Keratinocyte (primary cell): ENCODE measurements at regions not wholly inside any gene's neighbourhood (a gene's known extent, or its start where the extent isn't known, plus 50 kb on each side); places are given as distances from the start of the nearest gene placed in this dataset.

Source experiments
- DNase-seq: peaks from one replicate; pipeline ENCODE4 v3.0.0-alpha.2; 2011; ENCODE audit warnings: low read depth, missing footprints, low spot score
- FAIRE-seq: peaks from 2 replicates; lab custom pipeline; 2011; peaks lifted over from hg19 to GRCh38; lab: Jason Lieb, UNC
- H2AFZ ChIP-seq: 2 replicates; pipeline ENCODE4 v1.6.0; 2012; ENCODE audit warnings: low read length, control low read depth, inconsistent platforms; ENCODE audit not compliant: control insufficient read depth
- H3K27ac ChIP-seq: 2 replicates; pipeline ENCODE4 v1.5.1; 2011; ENCODE audit warnings: low read length; ENCODE audit not compliant: control insufficient read depth, insufficient read depth
- H3K27me3 ChIP-seq: 3 replicates; pipeline ENCODE4 v1.6.0; 2011; ENCODE audit warnings: low read length; ENCODE audit not compliant: control insufficient read depth, insufficient read depth; ENCODE audit errors: extremely low read depth
- H3K36me3 ChIP-seq, 2 experiments: 2 replicates in 1 of 2; 3 replicates in 1 of 2; pipeline ENCODE4 v1.5.1; 2011; ENCODE audit warnings: low read length in 2 of 2, mild to moderate bottlenecking in 1 of 2; ENCODE audit not compliant: control insufficient read depth in 2 of 2, insufficient read depth in 2 of 2; ENCODE audit errors: extremely low read depth in 1 of 2
- H3K4me1 ChIP-seq: 3 replicates; pipeline ENCODE4 v1.5.1; 2011; ENCODE audit warnings: low read length; ENCODE audit not compliant: control insufficient read depth, insufficient read depth; ENCODE audit errors: extremely low read depth
- H3K4me2 ChIP-seq: 3 replicates; pipeline ENCODE4 v1.6.0; 2011; ENCODE audit warnings: low read depth, low read length; ENCODE audit not compliant: control insufficient read depth, insufficient read depth; ENCODE audit errors: extremely low read depth
- H3K4me3 ChIP-seq, 3 experiments: fragments of 200-600 bp in 1 of 3; sonication (generic) in 1 of 3; 2 replicates in 2 of 3; 3 replicates in 1 of 3; pipeline ENCODE4 v1.5.1; 2011 to 2016; ENCODE audit warnings: low read length in 3 of 3, mild to moderate bottlenecking in 3 of 3, control low read depth in 2 of 3, inconsistent platforms in 1 of 3, low read depth in 1 of 3, mixed read lengths in 1 of 3, mixed run types in 1 of 3, moderate library complexity in 1 of 3; ENCODE audit not compliant: control insufficient read depth in 2 of 3, insufficient read depth in 2 of 3; ENCODE audit errors: extremely low read depth in 1 of 3
- H3K79me2 ChIP-seq: 2 replicates; pipeline ENCODE4 v1.6.0; 2012; ENCODE audit warnings: low read length; ENCODE audit not compliant: control insufficient read depth, insufficient read depth
- H3K9ac ChIP-seq: 3 replicates; pipeline ENCODE4 v1.6.0; 2011; ENCODE audit warnings: low read length; ENCODE audit not compliant: control insufficient read depth, insufficient read depth; ENCODE audit errors: extremely low read depth
- H3K9me1 ChIP-seq: 3 replicates; pipeline ENCODE4 v1.6.0; 2011; ENCODE audit warnings: low read length; ENCODE audit not compliant: control insufficient read depth, insufficient read depth; ENCODE audit errors: extremely low read depth
- H3K9me3 ChIP-seq: 2 replicates; pipeline ENCODE4 v1.5.1; 2012; ENCODE audit warnings: low read depth, low read length; ENCODE audit not compliant: control insufficient read depth
- H4K20me1 ChIP-seq: 3 replicates; pipeline ENCODE4 v1.6.0; 2011; ENCODE audit warnings: low read length; ENCODE audit not compliant: control insufficient read depth, insufficient read depth; ENCODE audit errors: extremely low read depth
- CTCF ChIP-seq, 3 experiments: IDR thresholded peaks in 1 of 3; conservative IDR thresholded peaks in 1 of 3; optimal IDR thresholded peaks in 1 of 3; 2 replicates in 2 of 3; 3 replicates in 1 of 3; pipeline versions ENCODE3 to v1.5.1; 2011; ENCODE audit warnings: low read length in 3 of 3, mild to moderate bottlenecking in 3 of 3, moderate library complexity in 2 of 3, control low read depth in 1 of 3, inconsistent platforms in 1 of 3; ENCODE audit not compliant: insufficient read depth in 2 of 3; ENCODE audit errors: extremely low read depth in 1 of 3
- EZH2 ChIP-seq: IDR thresholded peaks from one replicate; pipeline ENCODE4 v1.6.1; 2012; ENCODE audit warnings: inconsistent platforms, mild to moderate bottlenecking, low read length, moderate library complexity
- dilution Hi-C: fragments of 300-500 bp; cut with MboI; formaldehyde crosslinking; loops from one replicate; pipeline ENCODE4 v1.7.0; 2020; ENCODE audit warnings: low sequenced_read_pairs; ENCODE audit not compliant: extremely low pct_ligation_motif_present

GRCh38 chr4:54548098-54548620, 109.6 kb upstream of the KIT start:
- Histone ChIP-seq H3K36me3 (no peaks in the 10 kb centered on the region), H3K9ac (no peak overlapping the region), H3K4me3 (no peak overlapping the region), H2AFZ (no peak overlapping the region), H3K79me2 (no peaks in the 10 kb centered on the region), H3K27ac (no peak overlapping the region), H3K4me1 (peaks cover 34% of the 10 kb centered on the region), H3K9me1 (no peaks in the 10 kb centered on the region), H3K27me3 (no peaks in the 10 kb centered on the region), H3K4me2 (no peak overlapping the region), H4K20me1 (no peaks in the 10 kb centered on the region), H3K9me3 (no peaks in the 10 kb centered on the region)
- FAIRE-seq (no peak), DNase-seq (no peak)
- TF ChIP-seq CTCF (optimal IDR thresholded peaks at IDR 0.05 in 1 of 3, IDR thresholded peaks at IDR 0.05 in 1 of 3, conservative IDR thresholded peaks at IDR 0.05 in 1 of 3; ENCODE audit: extremely low read depth in 1 of 3, insufficient read depth in 2 of 3, low read length in 3 of 3) (no peak), EZH2 (no peak)
- dilution Hi-C loops = no loop called here

- Histone ChIP-seq H4K20me1 (no peaks in the 10 kb centered on the region), H3K9me3 (no peaks in the 10 kb centered on the region), H3K4me2 (no peak overlapping the region), H2AFZ (no peak overlapping the region), H3K4me1 (peaks cover 34% of the 10 kb centered on the region), H3K9ac (no peak overlapping the region), H3K27ac (no peak overlapping the region), H3K36me3 (no peaks in the 10 kb centered on the region), H3K27me3 (no peaks in the 10 kb centered on the region), H3K9me1 (no peaks in the 10 kb centered on the region), H3K79me2 (no peaks in the 10 kb centered on the region), H3K4me3 (no peak overlapping the region)
- DNase-seq = no peak
- TF ChIP-seq CTCF (optimal IDR thresholded peaks at IDR 0.05 in 1 of 3, IDR thresholded peaks at IDR 0.05 in 1 of 3, conservative IDR thresholded peaks at IDR 0.05 in 1 of 3; ENCODE audit: extremely low read depth in 1 of 3, insufficient read depth in 2 of 3, low read length in 3 of 3) (no peak), EZH2 (no peak)
- dilution Hi-C loops = no loop called here
- no peak for FAIRE-seq
Observed at GRCh38 chr4:54548831-54549460, 108.8 kb upstream of the KIT start.
